GM12801 (cell line): ENCODE measurements at regions not wholly inside any gene's neighbourhood (a gene's known extent, or its start where the extent isn't known, plus 50 kb on each side); places are given as distances from the start of the nearest gene placed in this dataset.

Source experiments
- CTCF ChIP-seq: IDR thresholded peaks from one replicate; pipeline ENCODE4 v1.5.1; 2011; ENCODE audit warnings: control low read depth; ENCODE audit not compliant: insufficient read length; ENCODE audit errors: extremely low read depth

- TF ChIP-seq CTCF = no peak
Measured at GRCh38 chr7:113622796-113623195, 296.0 kb downstream of the PPP1R3A start.

- no peak for TF ChIP-seq CTCF
Measured at GRCh38 chr7:113610572-113610971, 308.2 kb downstream of the PPP1R3A start.

- TF ChIP-seq CTCF = no peak
Measured at GRCh38 chr7:113608782-113609181, 310.0 kb downstream of the PPP1R3A start.

- no peak for TF ChIP-seq CTCF
Measured at GRCh38 chr7:113606325-113606724, 312.5 kb downstream of the PPP1R3A start.

- TF ChIP-seq CTCF = no peak
Measured at GRCh38 chr7:113582471-113582870, 336.3 kb downstream of the PPP1R3A start.

- no peak for TF ChIP-seq CTCF
Measured at GRCh38 chr7:113562801-113563200, 356.0 kb downstream of the PPP1R3A start.

GRCh38 chr7:113562242-113562641 lies 356.6 kb downstream of the PPP1R3A start:
- TF ChIP-seq CTCF = no peak

- TF ChIP-seq CTCF = no peak
Measured at GRCh38 chr7:113561446-113561845, 357.4 kb downstream of the PPP1R3A start.
